B cell (primary cell): ENCODE measurements at regions not wholly inside any gene's neighbourhood (a gene's known extent, or its start where the extent isn't known, plus 50 kb on each side); places are given as distances from the start of the nearest gene placed in this dataset.

Experiments
- ATAC-seq: fragments of 200-7000 bp; cut with Tn5 transposase; one replicate; pipeline ENCODE4 v1.10.0; 2021; ENCODE audit warnings: low read depth, mild to moderate bottlenecking, moderate number of reproducible peaks, moderate library complexity
- CTCF ChIA-PET: fragments of 350-600 bp; sonication (Branson Sonifier 250); formaldehyde crosslinking; loops from one replicate; lab custom pipeline; 2021; ENCODE audit warnings: antibody characterized with exemption, inconsistent platforms; lab: Charles Lee
- POLR2A ChIA-PET: fragments of 350-600 bp; sonication (Branson Sonifier 250); formaldehyde crosslinking; loops from one replicate; lab custom pipeline; 2021; ENCODE audit warnings: antibody characterized with exemption; lab: Charles Lee
- DNase-seq: peaks from one replicate; pipeline ENCODE4 v3.0.0; 2013
- H2AFZ ChIP-seq: 2 replicates; pipeline ENCODE4 v1.6.1; 2012; ENCODE audit warnings: mild to moderate bottlenecking, low read depth, low read length; ENCODE audit not compliant: insufficient read depth, poor library complexity, severe bottlenecking
- H3K27ac ChIP-seq, 2 donors: 1 replicate in 1 of 2; 2 replicates in 1 of 2; pipeline ENCODE4 v1.5.1; 2012 to 2013; ENCODE audit warnings: low read length in 2 of 2, mild to moderate bottlenecking in 2 of 2, moderate library complexity in 1 of 2
- H3K27me3 ChIP-seq, 4 experiments: fragments of 200-600 bp in 1 of 4; sonication (generic) in 1 of 4; replicated peaks in 1 of 4; 1 replicate in 2 of 4; 2 replicates in 2 of 4; pipeline versions ENCODE4 v1.6.1 to v1.7.0; 2013 to 2016; ENCODE audit warnings: low read length in 3 of 4, mild to moderate bottlenecking in 2 of 4, mixed read lengths in 1 of 4, moderate library complexity in 1 of 4; ENCODE audit not compliant: insufficient read depth in 4 of 4, control insufficient read depth in 3 of 4; ENCODE audit errors: control extremely low read depth in 1 of 4
- H3K36me3 ChIP-seq, 2 experiments: replicated peaks in 1 of 2; 1 replicate in 1 of 2; 2 replicates in 1 of 2; pipeline versions ENCODE4 v1.6.1 to v1.7.1; 2013; ENCODE audit warnings: low read length in 1 of 2; ENCODE audit not compliant: insufficient read depth in 2 of 2, control insufficient read depth in 1 of 2; ENCODE audit errors: control extremely low read depth in 1 of 2, extremely low read depth in 1 of 2
- H3K4me1 ChIP-seq, 2 donors: fragments of 200-600 bp in 1 of 2; sonication (generic) in 1 of 2; 1 replicate in 1 of 2; 2 replicates in 1 of 2; pipeline versions ENCODE4 v1.5.1 to v1.6.1; 2013 to 2017; ENCODE audit warnings: low read length in 2 of 2; ENCODE audit not compliant: control insufficient read depth in 2 of 2, insufficient read depth in 2 of 2
- H3K4me2 ChIP-seq: replicated peaks from 2 replicates; pipeline ENCODE3; 2012; ENCODE audit warnings: mild to moderate bottlenecking, low read depth, low read length; ENCODE audit not compliant: poor library complexity, severe bottlenecking
- H3K4me3 ChIP-seq, 5 experiments: fragments of 200-600 bp in 1 of 5; sonication (generic) in 1 of 5; 1 replicate in 3 of 5; 2 replicates in 2 of 5; pipeline versions ENCODE4 v1.5.1 to v1.7.0; 2011 to 2016; ENCODE audit warnings: low read length in 4 of 5, mild to moderate bottlenecking in 4 of 5, low read depth in 2 of 5, control low read depth in 1 of 5, moderate library complexity in 1 of 5; ENCODE audit not compliant: insufficient read depth in 1 of 5; ENCODE audit errors: control extremely low read depth in 1 of 5, extremely low read depth in 1 of 5
- H3K79me2 ChIP-seq: fragments of 200-600 bp; sonication (generic); one replicate; pipeline ENCODE4 v1.6.0; 2016; ENCODE audit warnings: low read length; ENCODE audit not compliant: control insufficient read depth, insufficient read depth
- H3K9ac ChIP-seq: fragments of 200-600 bp; sonication (generic); 2 replicates; pipeline ENCODE4 v1.6.1; 2017; ENCODE audit warnings: mild to moderate bottlenecking, low read length, moderate library complexity
- H3K9me3 ChIP-seq, 3 donors: one replicate each; pipeline versions ENCODE4 v1.6.1 to v1.7.1; 2013; ENCODE audit warnings: low read length in 2 of 3; ENCODE audit not compliant: control insufficient read depth in 2 of 3, insufficient read depth in 1 of 3; ENCODE audit errors: control extremely low read depth in 1 of 3
- H4K20me1 ChIP-seq: 2 replicates; pipeline ENCODE4 v1.6.0; 2012; ENCODE audit warnings: mild to moderate bottlenecking, low read length; ENCODE audit not compliant: insufficient read depth, control insufficient read depth, poor library complexity, severe bottlenecking
- H3K27ac Mint-ChIP-seq: one replicate; pipeline ENCODE4 v1.8.0; 2021; ENCODE audit warnings: mixed read lengths
- H3K27me3 Mint-ChIP-seq: one replicate; pipeline ENCODE4 v1.8.0; 2021; ENCODE audit warnings: mixed read lengths
- H3K4me1 Mint-ChIP-seq: one replicate; pipeline ENCODE4 v1.8.0; 2021; ENCODE audit warnings: mixed read lengths
- H3K4me3 Mint-ChIP-seq: one replicate; pipeline ENCODE4 v1.8.0; 2021; ENCODE audit warnings: mixed read lengths
- H3K9me3 Mint-ChIP-seq: one replicate; pipeline ENCODE4 v1.8.0; 2022; ENCODE audit warnings: mixed read lengths; ENCODE audit not compliant: insufficient read depth
- CTCF ChIP-seq: fragments of 200-600 bp; IDR thresholded peaks from one replicate; pipeline ENCODE4 v1.8.0; 2022; ENCODE audit warnings: antibody characterized with exemption, mild to moderate bottlenecking
- EZH2 ChIP-seq: IDR thresholded peaks from 2 replicates; pipeline ENCODE4 v1.6.1; 2012; ENCODE audit warnings: borderline replicate concordance, low read depth, mild to moderate bottlenecking, moderate library complexity, low read length; ENCODE audit not compliant: insufficient read depth, poor library complexity, severe bottlenecking
- WGBS: methylation state at CpG from one replicate; pipeline ENCODE4 v1.1.5; 2013; ENCODE audit warnings: missing lambda C conversion rate; ENCODE audit not compliant: insufficient coverage; 5-methylcytosine and 5-hydroxymethylcytosine counted together
- intact Hi-C: fragments of 100-400 bp; cut with micrococcal nuclease; formaldehyde crosslinking; loops from one replicate; pipeline ENCODE4 v1.10.0; 2022

GRCh38 chr2:188196343-188197008, 95.2 kb upstream of the GULP1 start:
- POLR2A ChIA-PET = no interaction called here
- CTCF ChIA-PET = no interaction called here

DNA sequence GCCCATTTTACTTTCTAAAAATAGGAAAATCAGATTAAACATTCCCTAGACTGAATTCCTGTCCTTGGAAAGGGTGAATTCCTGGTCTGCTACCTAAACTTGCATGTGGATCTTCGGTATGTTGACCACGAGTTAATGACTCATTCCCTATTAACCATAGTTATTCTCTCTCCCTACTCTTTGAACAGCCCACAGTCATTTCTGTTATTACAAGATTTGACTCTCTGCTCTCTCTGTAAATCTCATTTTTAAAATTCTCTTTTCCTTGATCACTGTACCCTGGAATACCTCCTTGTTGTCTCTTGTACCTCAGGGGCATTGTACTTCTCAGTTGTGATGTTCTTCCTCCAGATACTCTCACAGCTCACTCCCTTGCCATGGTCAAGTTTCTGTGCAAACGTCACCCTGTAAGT, 92.0 kb upstream of the GULP1 start:
- Histone ChIP-seq H3K4me2 (no peak overlapping the region), H3K27me3 (no peaks in the 10 kb centered on the region), H3K9ac (no peak overlapping the region), H4K20me1 (no peaks in the 10 kb centered on the region), H2AFZ (no peak overlapping the region), H3K36me3 (no peaks in the 10 kb centered on the region), H3K27ac (no peak overlapping the region), H3K79me2 (no peaks in the 10 kb centered on the region), H3K4me3 (no peak overlapping the region), H3K4me1 (no peaks in the 10 kb centered on the region), H3K9me3 (peaks cover 0 to 4% (median 0%) of the 10 kb centered on the region in 3 donors)
- H3K4me3 Mint-ChIP-seq = no peak overlapping the region
- 69% methylated on average over 2 of the region's 3 CpGs for WGBS
- DNase-seq (no peak), ATAC-seq (no peak)
- POLR2A ChIA-PET = no interaction called here
- no peaks in the 10 kb centered on the region for H3K27me3 Mint-ChIP-seq
- TF ChIP-seq EZH2 (no peak), CTCF (no peak)
- CTCF ChIA-PET = no interaction called here
- no peaks in the 10 kb centered on the region for H3K9me3 Mint-ChIP-seq
- intact Hi-C loops = no loop called here
- no peaks in the 10 kb centered on the region for H3K4me1 Mint-ChIP-seq
- no peak overlapping the region for H3K27ac Mint-ChIP-seq

More at GRCh38 chr2:188196343-188197008, 95.2 kb upstream of the GULP1 start:
- Mint-ChIP-seq H3K27me3 (no peaks in the 10 kb centered on the region), H3K4me3 (no peak overlapping the region), H3K4me1 (no peaks in the 10 kb centered on the region), H3K9me3 (peaks cover 3% of the 10 kb centered on the region), H3K27ac (no peak overlapping the region)
- intact Hi-C loops = no loop called here
- Histone ChIP-seq H3K4me1 (no peaks in the 10 kb centered on the region), H3K9ac (no peak overlapping the region), H3K4me2 (no peak overlapping the region), H3K79me2 (no peaks in the 10 kb centered on the region), H4K20me1 (no peaks in the 10 kb centered on the region), H3K9me3 (no peaks in the 10 kb centered on the region), H3K27ac (no peak overlapping the region), H3K36me3 (no peaks in the 10 kb centered on the region), H3K27me3 (no peaks in the 10 kb centered on the region), H2AFZ (no peak overlapping the region), H3K4me3 (no peak overlapping the region)
- ATAC-seq (no peak), DNase-seq (no peak)
- TF ChIP-seq EZH2 = no peak
- TF ChIP-seq CTCF = no peak
- WGBS = no CpG with 5 or more reads among the region's 2 CpGs
